OCI-M1 (cell line): ENCODE measurements at regions not wholly inside any gene's neighbourhood (a gene's known extent, or its start where the extent isn't known, plus 50 kb on each side); places are given as distances from the start of the nearest gene placed in this dataset.
"Not testable (repeated sequence)": the region's sequence is repeated elsewhere in the genome, so short reads cannot be mapped to it uniquely, and the experiment has no call there.

Experiments
- DNase-seq: peaks from one replicate; lab custom pipeline; 2025; lab: John Stamatoyannopoulos, UW

- DNase-seq: no peak
Measured at GRCh38 chrX:40853004-40853815, 117.9 kb upstream of the MED14 start.

GRCh38 chrX:40853816-40854123, 118.4 kb upstream of the MED14 start:
- DNase-seq: no peak

GRCh38 chrX:40854242-40854641, 118.9 kb upstream of the MED14 start:
- no peak for DNase-seq

GRCh38 chrX:40855411-40855810, 120.1 kb upstream of the MED14 start:
- no peak for DNase-seq

- DNase-seq: no peak
Measured at GRCh38 chrX:40855932-40856515, 120.7 kb upstream of the MED14 start.

- DNase-seq: not testable (repeated sequence)
Measured at GRCh38 chrX:40861952-40862554, 126.7 kb upstream of the MED14 start.

- not testable (repeated sequence) for DNase-seq
Measured at GRCh38 chrX:40863260-40863659, 127.9 kb upstream of the MED14 start.

- DNase-seq: no peak
Measured at GRCh38 chrX:40863671-40864070, 128.3 kb upstream of the MED14 start.

- no peak for DNase-seq
Measured at GRCh38 chrX:40864972-40865371, 129.6 kb upstream of the MED14 start.

GRCh38 chrX:40866893-40867292, 131.6 kb upstream of the MED14 start:
- no peak for DNase-seq

- no peak for DNase-seq
Measured at GRCh38 chrX:40867352-40867751, 132.0 kb upstream of the MED14 start.

- DNase-seq: no peak
Measured at GRCh38 chrX:40868868-40869267, 133.5 kb upstream of the MED14 start.

GRCh38 chrX:40870982-40871381, 135.6 kb upstream of the MED14 start:
- not testable (repeated sequence) for DNase-seq

- no peak for DNase-seq
Measured at GRCh38 chrX:40871385-40872082, 136.2 kb upstream of the MED14 start.

- no peak for DNase-seq
Measured at GRCh38 chrX:40872351-40872750, 137.0 kb upstream of the MED14 start.

GRCh38 chrX:40875476-40875875, 140.1 kb upstream of the MED14 start:
- no peak for DNase-seq

- peak; percentile 49 for DNase-seq
Measured at GRCh38 chrX:40877887-40878286, 142.5 kb upstream of the MED14 start.

GRCh38 chrX:40878766-40879165, 143.4 kb upstream of the MED14 start:
- no peak for DNase-seq

- DNase-seq: not testable (repeated sequence)
Measured at GRCh38 chrX:40879172-40879571, 143.8 kb upstream of the MED14 start.

GRCh38 chrX:40880712-40881111, 145.4 kb upstream of the MED14 start:
- DNase-seq: no peak

- no peak for DNase-seq
Measured at GRCh38 chrX:40883021-40883619, 147.8 kb upstream of the MED14 start.

GRCh38 chrX:40885989-40886388, 150.6 kb upstream of the MED14 start:
- DNase-seq: no peak
